ENCODE measurements at regions not wholly inside any gene's neighbourhood (a gene's known extent, or its start where the extent isn't known, plus 50 kb on each side); places are given as distances from the start of the nearest gene placed in this dataset.
"Not testable (repeated sequence)": the region's sequence is repeated elsewhere in the genome, so short reads cannot be mapped to it uniquely, and the experiment has no call there.

- no peak for ATAC-seq
These were observed 173.5 kb upstream of the EPB41L3 start for GRCh38 chr18:5717256-5717655.

- ATAC-seq = no peak
These were observed 166.9 kb upstream of the EPB41L3 start for GRCh38 chr18:5710676-5711075.

- ATAC-seq = no peak
These were observed 166.4 kb upstream of the EPB41L3 start for GRCh38 chr18:5710235-5710634.

GRCh38 chr18:5709476-5710095 is 165.8 kb upstream of the EPB41L3 start:
- no peak for ATAC-seq

- ATAC-seq = no peak
These were observed 163.8 kb upstream of the EPB41L3 start for GRCh38 chr18:5707586-5707985.

GRCh38 chr18:5705393-5705792 is 161.6 kb upstream of the EPB41L3 start:
- no peak for ATAC-seq

- ATAC-seq = no peak
These were observed 161.1 kb upstream of the EPB41L3 start for GRCh38 chr18:5704847-5705246.

GRCh38 chr18:5702016-5702415 is 158.2 kb upstream of the EPB41L3 start:
- not testable (repeated sequence) for ATAC-seq

- ATAC-seq = no peak
These were observed 150.0 kb upstream of the EPB41L3 start for GRCh38 chr18:5693699-5694294.

- ATAC-seq = no peak
These were observed 135.1 kb upstream of the EPB41L3 start for GRCh38 chr18:5678779-5679406.

- no peak for ATAC-seq
These were observed 134.5 kb upstream of the EPB41L3 start for GRCh38 chr18:5678278-5678677.

GRCh38 chr18:5673616-5674015 is 129.8 kb upstream of the EPB41L3 start:
- no peak for ATAC-seq

GRCh38 chr18:5669585-5669984 is 125.8 kb upstream of the EPB41L3 start:
- no peak for ATAC-seq

GRCh38 chr18:5668087-5668715 is 124.4 kb upstream of the EPB41L3 start:
- ATAC-seq = no peak

- ATAC-seq = no peak
These were observed 123.6 kb upstream of the EPB41L3 start for GRCh38 chr18:5667356-5667755.

- no peak for ATAC-seq
These were observed 118.8 kb upstream of the EPB41L3 start for GRCh38 chr18:5662586-5663090.

GRCh38 chr18:5661179-5661578 is 117.4 kb upstream of the EPB41L3 start:
- ATAC-seq = no peak

GRCh38 chr18:5653802-5654201 is 110.0 kb upstream of the EPB41L3 start:
- no peak for ATAC-seq

- no peak for ATAC-seq
These were observed 107.9 kb upstream of the EPB41L3 start for GRCh38 chr18:5651736-5652135.

GRCh38 chr18:5649439-5649838 is 105.6 kb upstream of the EPB41L3 start:
- no peak for ATAC-seq

- no peak for ATAC-seq
These were observed 102.9 kb upstream of the EPB41L3 start for GRCh38 chr18:5646739-5647138.

- ATAC-seq = no peak
These were observed 99.5 kb upstream of the EPB41L3 start for GRCh38 chr18:5643288-5643687.

GRCh38 chr18:5640939-5641338 is 97.1 kb upstream of the EPB41L3 start:
- no peak for ATAC-seq

- no peak for ATAC-seq
These were observed 95.3 kb upstream of the EPB41L3 start for GRCh38 chr18:5639131-5639530.

All from activated CD4-positive, CD25-positive, alpha-beta regulatory T cell treated with anti-CD3 and anti-CD28 coated beads, Interleukin-2, amount 50 U/mL, for 24 hours (primary cell).